22Rv1 (cell line): ENCODE measurements at regions not wholly inside any gene's neighbourhood (a gene's known extent, or its start where the extent isn't known, plus 50 kb on each side); places are given as distances from the start of the nearest gene placed in this dataset.

Experiments
- H3K27ac ChIP-seq: fragments of 450-650 bp; 2 replicates; pipeline ENCODE4 v1.5.1; 2017
- ZFX ChIP-seq: fragments of 450-650 bp; IDR thresholded peaks from 2 replicates; pipeline ENCODE4 v1.6.1; 2017; ENCODE audit warnings: antibody characterized with exemption, borderline replicate concordance
- TF ChIP-seq, protein P1 (sequence below): fragments of 450-650 bp; IDR thresholded peaks from 2 replicates; pipeline ENCODE4 v1.5.1; 2017; ENCODE audit warnings: mild to moderate bottlenecking

DNA sequence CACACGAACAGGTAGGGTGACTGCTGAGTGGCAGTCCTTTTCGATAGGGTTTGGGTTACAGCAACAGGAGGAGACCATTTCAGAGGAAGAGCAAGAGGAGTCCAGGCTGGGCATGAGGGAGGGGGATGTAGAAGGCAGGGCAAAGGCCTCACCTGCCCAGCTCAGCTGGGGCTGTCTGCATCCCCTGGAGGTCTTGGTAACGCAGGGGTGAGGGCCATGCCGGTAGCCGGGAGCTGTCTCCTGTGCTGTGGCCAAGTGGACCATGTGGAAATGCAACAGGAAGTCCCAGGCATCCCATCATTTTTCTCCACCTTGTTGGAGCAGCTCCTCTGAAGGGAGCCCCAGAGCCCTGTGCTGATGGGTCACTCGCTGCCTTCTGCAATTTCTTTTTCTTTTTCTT is 105.4 kb upstream of the C1orf174 start:
- no peak overlapping the region for H3K27ac ChIP-seq
- TF ChIP-seq, protein P1, sequence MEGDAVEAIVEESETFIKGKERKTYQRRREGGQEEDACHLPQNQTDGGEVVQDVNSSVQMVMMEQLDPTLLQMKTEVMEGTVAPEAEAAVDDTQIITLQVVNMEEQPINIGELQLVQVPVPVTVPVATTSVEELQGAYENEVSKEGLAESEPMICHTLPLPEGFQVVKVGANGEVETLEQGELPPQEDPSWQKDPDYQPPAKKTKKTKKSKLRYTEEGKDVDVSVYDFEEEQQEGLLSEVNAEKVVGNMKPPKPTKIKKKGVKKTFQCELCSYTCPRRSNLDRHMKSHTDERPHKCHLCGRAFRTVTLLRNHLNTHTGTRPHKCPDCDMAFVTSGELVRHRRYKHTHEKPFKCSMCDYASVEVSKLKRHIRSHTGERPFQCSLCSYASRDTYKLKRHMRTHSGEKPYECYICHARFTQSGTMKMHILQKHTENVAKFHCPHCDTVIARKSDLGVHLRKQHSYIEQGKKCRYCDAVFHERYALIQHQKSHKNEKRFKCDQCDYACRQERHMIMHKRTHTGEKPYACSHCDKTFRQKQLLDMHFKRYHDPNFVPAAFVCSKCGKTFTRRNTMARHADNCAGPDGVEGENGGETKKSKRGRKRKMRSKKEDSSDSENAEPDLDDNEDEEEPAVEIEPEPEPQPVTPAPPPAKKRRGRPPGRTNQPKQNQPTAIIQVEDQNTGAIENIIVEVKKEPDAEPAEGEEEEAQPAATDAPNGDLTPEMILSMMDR = no peak
- TF ChIP-seq ZFX = no peak

DNA sequence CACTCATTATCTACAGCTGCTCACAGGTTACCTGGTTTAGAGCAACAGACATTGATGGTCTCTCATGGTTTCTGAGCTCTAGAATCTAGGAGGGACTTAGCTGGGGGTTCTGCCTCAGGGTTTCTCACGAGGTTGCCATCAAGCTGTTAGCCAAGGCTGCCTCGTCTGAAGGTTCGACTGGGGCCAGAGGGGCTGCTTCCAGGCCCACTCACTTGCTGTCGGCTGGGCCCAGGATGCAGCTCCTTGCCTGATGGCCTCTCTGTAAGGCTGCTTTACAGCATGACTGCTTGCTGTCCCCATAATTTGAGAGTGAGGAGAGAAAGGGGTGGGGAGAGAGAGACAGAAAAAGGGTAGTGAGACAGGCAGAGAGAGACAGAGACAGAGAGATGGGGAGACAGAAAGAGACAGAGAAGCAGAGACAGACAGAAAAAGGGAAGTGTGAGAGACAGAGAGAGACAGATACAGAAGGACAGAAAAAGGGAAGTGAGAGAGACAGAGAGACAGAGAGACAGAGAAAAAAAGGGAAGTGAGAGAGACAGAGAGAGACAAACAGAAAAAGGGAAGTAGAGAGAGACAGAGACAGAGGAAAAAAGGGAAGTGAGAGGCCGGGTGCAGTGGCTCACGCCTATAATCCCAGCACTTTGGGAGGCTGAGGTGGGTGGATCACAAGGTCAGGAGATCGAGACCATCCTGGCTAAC is 106.8 kb upstream of the C1orf174 start:
- H3K27ac ChIP-seq = no peak overlapping the region
- TF ChIP-seq ZFX = no peak
- TF ChIP-seq, protein P1 = no peak

DNA sequence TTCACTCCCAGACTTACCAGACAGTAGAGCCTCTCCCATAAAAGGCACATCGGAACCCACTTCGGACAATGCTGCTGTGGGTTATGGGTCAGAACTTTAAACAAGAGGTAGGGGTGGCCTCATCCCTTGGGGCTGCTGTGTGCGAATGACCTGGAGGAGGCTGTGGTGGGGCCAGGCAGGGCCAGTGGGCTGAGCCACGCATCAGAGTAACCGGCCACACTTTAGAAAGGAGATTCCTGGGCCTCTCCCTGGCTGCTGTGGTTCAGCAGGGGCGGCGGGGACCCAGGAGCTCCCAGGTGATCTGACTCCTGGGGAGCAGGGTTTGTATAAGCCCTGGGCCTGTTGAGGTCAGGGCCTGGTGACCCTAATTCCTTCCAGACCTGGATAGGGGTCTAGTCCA is 110.2 kb upstream of the C1orf174 start:
- H3K27ac ChIP-seq = no peak overlapping the region
- TF ChIP-seq, protein P1 = no peak
- TF ChIP-seq ZFX = no peak

DNA sequence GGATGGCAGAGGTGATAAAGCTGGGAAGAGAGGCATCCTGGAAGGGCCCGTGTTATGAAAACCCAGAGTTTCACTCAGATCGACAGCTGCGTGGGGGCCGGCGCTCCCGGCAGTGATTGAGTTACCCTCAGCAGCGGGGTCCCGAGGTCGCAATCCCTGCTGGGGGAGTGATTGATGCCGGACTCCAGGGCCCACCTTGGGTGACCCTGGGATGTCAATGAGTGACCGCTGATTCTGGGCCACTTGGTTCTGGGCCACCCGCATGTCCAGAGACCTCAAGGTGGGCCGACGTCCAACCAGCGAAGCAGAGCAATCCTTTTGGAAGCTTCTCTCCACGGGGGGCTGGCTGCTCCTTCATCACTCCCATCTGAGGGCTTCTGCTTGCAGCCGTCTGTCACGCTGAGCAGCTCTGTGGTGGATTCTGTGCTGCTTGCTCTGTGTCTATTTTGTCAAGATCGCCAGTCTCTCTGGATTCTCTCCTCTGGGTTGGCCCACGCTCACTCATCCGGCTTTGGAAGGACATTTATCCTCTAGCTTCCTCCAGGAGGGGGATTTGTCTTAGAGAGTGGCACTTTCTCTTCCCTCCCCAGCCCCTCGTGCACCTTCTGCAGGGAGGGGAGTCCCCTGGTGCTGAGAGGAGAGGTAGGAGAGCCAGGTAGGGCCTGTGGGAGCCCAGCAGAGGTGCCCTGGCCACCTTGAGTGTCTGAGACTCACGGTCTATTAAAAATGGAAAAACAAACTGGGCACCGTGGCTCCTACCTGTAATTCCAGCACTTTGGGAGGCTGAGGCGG is 110.9 kb upstream of the C1orf174 start:
- no peak overlapping the region for H3K27ac ChIP-seq
- TF ChIP-seq, protein P1 = no peak
- no peak for TF ChIP-seq ZFX

DNA sequence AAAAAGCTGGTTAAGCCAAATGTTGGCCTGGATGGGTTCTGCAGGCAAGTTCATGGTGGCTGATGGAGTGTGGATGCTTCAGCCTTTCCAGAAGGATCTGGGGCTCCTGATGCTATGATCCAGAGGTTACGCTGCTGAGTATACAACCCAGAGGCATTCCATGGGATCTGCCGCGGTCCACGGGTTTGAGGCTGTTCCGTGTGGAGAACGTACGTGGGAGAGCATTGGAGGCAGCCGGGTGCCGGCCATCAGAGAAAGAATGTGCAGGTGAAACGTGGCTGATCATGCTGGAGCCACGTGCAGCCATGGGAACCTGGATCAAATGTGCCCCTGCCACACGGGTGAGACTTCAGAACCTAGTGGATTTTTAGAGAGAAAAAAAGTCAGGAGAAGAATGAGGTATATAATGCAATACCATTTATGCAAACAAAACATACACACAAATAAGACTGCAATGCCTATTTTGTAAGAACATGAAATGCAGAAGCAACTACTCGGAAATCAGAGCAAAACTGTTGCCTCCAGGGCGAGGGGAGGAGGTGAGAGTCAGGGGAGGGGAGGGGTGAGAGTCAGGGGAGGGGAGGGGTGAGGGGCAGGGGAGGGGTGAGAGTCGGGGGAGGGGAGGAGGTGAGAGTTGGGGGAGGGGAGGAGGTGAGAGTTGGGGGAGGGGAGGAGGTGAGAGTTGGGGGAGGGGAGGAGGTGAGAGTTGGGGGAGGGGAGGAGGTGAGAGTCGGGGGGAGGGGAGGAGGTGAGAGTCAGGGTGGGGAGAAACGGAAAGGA is 116.5 kb upstream of the C1orf174 start:
- TF ChIP-seq, protein P1 = no peak
- no peak overlapping the region for H3K27ac ChIP-seq

DNA sequence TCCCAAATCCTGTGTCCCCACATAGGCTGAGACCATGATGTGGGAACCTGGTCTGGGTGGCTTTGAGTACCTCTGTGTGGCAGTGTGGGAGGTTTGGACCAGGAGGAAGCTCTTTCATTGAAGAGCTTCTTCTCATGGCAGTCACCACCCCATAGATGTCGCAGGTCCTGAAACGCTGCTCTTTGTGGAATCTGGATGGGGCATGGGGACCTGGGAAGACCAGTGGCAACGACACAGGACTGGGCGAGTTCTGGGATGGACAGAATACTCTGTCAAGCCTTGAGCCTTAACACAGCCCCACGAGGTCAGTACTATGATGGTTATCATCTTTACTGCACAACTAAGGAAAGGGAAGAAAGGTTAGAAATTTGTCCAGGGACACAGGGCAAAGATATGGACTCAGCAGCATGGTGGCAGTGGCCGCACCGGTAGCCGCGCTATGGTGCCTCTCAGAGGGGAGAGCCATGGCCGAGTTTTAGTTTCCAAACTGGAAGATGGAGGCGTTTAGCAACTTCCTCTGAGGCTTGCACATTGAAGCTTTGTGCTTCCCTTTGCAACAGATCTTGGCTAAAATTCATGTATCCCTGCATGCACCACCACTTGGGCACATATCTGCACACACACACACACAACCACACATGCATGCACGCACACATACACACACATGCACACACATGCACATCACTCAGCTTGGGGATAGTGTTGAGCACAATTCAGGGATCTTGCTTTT is 117.7 kb upstream of the C1orf174 start:
- TF ChIP-seq, protein P1 = no peak
- TF ChIP-seq ZFX = no peak
- H3K27ac ChIP-seq = no peak overlapping the region
